Activated T-cell treated with anti-CD3 and anti-CD28 coated beads, Interleukin-2, amount 50 U/mL, for 72 hours (primary cell): ENCODE measurements at regions not wholly inside any gene's neighbourhood (a gene's known extent, or its start where the extent isn't known, plus 50 kb on each side); places are given as distances from the start of the nearest gene placed in this dataset.

Experiments used
- ATAC-seq, 2 donors: fragments of 150-1000 bp; cut with Tn5 transposase; replicated peaks in 1 of 2; 2 replicates each; pipeline ENCODE4 v1.10.0; 2021; ENCODE audit warnings: moderate library complexity in 2 of 2, mild to moderate bottlenecking in 1 of 2
- DNase-seq, 2 donors: peaks; one replicate each; pipeline ENCODE4 v3.0.0; 2021 to 2022; ENCODE audit warnings: mixed read lengths in 1 of 2
- H3K27ac Mint-ChIP-seq: one replicate; pipeline ENCODE4 v1.8.0; 2022; ENCODE audit warnings: mild to moderate bottlenecking, moderate library complexity, mixed read lengths
- H3K27me3 Mint-ChIP-seq: one replicate; pipeline ENCODE4 v1.8.0; 2022; ENCODE audit warnings: low read depth, mixed read lengths
- H3K36me3 Mint-ChIP-seq, 2 donors: one replicate each; pipeline ENCODE4 v1.8.0; 2022; ENCODE audit warnings: mixed read lengths in 2 of 2, mild to moderate bottlenecking in 1 of 2; ENCODE audit not compliant: insufficient read depth in 2 of 2
- H3K4me1 Mint-ChIP-seq: one replicate; pipeline ENCODE4 v1.8.0; 2022; ENCODE audit warnings: low read depth, mixed read lengths
- H3K4me3 Mint-ChIP-seq, 2 donors: one replicate each; pipeline ENCODE4 v1.8.0; 2022; ENCODE audit warnings: mild to moderate bottlenecking in 2 of 2, mixed read lengths in 2 of 2, moderate library complexity in 2 of 2
- H3K9me3 Mint-ChIP-seq, 2 donors: one replicate each; pipeline ENCODE4 v1.8.0; 2022; ENCODE audit warnings: mixed read lengths in 2 of 2

DNA sequence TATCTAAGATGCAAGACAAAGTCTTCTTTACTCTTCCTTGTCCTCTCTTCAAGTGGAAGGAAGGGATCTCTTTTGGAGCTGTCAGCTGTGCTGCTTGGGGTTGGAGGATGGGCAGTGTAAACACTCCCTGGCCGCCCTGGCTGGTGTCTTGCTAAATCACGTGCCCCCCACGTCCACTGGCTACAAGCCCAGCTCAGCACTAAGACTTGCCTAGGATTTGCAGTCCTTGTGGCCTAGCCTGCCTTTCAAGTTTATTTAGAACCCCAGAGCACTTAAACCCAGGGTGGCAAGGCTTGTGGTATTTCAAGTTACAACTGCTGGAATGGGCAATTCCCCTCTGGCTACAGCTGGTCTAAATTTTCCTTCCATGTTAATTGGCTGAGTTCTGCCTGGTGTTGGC, 272.4 kb upstream of the MYO3A start:
- H3K36me3 Mint-ChIP-seq = no peaks in the 10 kb centered on the region
- DNase-seq = no peak
- H3K27me3 Mint-ChIP-seq = no peaks in the 10 kb centered on the region
- no peak overlapping the region for H3K4me3 Mint-ChIP-seq
- no peak for ATAC-seq
- H3K4me1 Mint-ChIP-seq = no peaks in the 10 kb centered on the region
- H3K27ac Mint-ChIP-seq = no peak overlapping the region
- peaks cover 0 to 7% of the 10 kb centered on the region in 2 donors for H3K9me3 Mint-ChIP-seq

DNA sequence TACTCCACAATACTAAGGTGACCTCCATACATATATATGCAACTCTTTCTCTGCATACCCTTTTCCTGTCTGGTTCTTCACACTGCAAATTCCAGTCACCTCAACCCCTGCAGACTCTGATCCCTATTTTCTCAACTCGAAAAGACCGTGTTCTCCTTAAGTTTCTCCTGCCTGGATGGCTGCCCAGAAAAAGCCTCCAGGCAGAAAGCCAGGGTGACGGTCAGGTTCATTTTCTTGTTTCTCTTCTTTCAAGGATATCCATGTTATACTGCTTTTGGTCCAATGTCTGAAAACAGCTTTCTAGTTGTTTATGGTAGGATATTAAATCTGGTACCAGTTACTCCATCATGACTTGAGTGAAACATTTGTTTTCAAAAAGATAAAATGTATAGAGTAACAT, 267.8 kb upstream of the MYO3A start:
- H3K36me3 Mint-ChIP-seq = no peaks in the 10 kb centered on the region
- DNase-seq (no peak), ATAC-seq (no peak)
- H3K27ac Mint-ChIP-seq = no peak overlapping the region
- H3K27me3 Mint-ChIP-seq = no peaks in the 10 kb centered on the region
- H3K9me3 Mint-ChIP-seq = peaks cover 0 to 7% of the 10 kb centered on the region in 2 donors
- no peaks in the 10 kb centered on the region for H3K4me1 Mint-ChIP-seq
- no peak overlapping the region for H3K4me3 Mint-ChIP-seq

DNA sequence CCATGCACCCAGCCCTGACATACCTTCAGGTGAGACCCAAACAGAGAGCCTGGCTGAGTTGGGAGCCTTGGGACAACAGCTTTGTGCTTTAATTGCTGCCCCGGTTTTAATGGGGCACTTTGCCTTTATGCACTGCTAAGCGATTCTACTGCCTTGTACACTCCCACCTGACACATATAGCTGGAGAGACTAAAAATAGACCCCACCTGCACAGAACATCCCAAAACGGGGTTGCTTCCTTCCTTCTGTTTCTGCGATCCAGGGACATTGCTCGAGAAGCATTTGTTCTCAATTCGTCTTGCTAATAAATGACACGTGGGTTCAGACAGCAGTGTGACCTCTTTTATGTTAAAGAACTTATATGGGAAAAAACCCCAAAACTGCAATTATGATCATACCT, 258.8 kb upstream of the MYO3A start:
- Mint-ChIP-seq H3K27me3 (no peaks in the 10 kb centered on the region), H3K27ac (no peak overlapping the region), H3K4me1 (no peaks in the 10 kb centered on the region), H3K9me3 (peaks cover 4% of the 10 kb centered on the region in 2 donors), H3K36me3 (peaks cover 0 to 1% of the 10 kb centered on the region in 2 donors), H3K4me3 (no peak overlapping the region)
- ATAC-seq (no peak), DNase-seq (no peak)

DNA sequence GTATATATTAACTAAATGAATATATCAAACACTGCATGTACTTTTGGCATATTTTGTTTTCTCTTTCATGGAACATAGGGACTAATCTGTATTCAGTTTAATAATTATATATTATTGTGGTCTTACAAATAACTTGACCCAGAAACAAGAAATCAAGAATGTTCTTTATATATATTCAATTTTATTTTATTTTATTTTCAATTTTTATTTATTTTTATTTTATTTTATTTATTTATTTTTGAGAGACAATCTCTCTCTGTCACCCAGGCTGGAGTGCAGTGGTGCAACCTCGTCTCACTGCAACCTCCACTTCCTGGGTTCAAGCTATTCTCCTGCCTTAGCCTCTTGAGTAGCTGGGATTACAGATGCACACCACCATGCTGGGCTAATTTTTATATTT, 258.4 kb upstream of the MYO3A start:
- H3K27ac Mint-ChIP-seq = no peak overlapping the region
- no peak for DNase-seq
- no peaks in the 10 kb centered on the region for H3K27me3 Mint-ChIP-seq
- no peaks in the 10 kb centered on the region for H3K4me1 Mint-ChIP-seq
- H3K4me3 Mint-ChIP-seq = no peak overlapping the region
- peaks cover 0 to 1% of the 10 kb centered on the region in 2 donors for H3K36me3 Mint-ChIP-seq
- peaks cover 4% of the 10 kb centered on the region in 2 donors for H3K9me3 Mint-ChIP-seq
- ATAC-seq = no peak

DNA sequence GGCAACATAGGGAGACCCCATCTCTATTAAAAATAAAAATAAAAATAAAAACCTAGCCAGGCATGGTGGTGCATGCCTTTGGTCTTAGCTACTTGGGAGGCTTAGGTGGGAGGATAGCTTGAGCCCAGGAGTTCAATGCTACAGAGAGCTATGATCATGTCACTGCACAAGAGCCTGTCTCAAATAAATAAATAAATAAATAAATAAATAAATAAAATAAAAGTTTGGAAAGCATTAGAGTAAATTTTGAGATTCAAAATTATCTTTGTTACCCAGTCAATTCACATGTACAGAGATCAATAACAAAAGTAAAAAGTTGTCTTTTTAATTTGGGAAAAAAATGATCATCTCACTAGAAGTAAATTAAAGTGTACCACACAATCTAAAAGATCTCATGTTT, 255.8 kb upstream of the MYO3A start:
- DNase-seq (no peak), ATAC-seq (no peak)
- no peaks in the 10 kb centered on the region for H3K4me1 Mint-ChIP-seq
- H3K27ac Mint-ChIP-seq = no peak overlapping the region
- H3K9me3 Mint-ChIP-seq = peaks cover 4% of the 10 kb centered on the region in 2 donors
- no peak overlapping the region for H3K4me3 Mint-ChIP-seq
- no peaks in the 10 kb centered on the region for H3K27me3 Mint-ChIP-seq
- H3K36me3 Mint-ChIP-seq = peaks cover 0 to 1% of the 10 kb centered on the region in 2 donors

DNA sequence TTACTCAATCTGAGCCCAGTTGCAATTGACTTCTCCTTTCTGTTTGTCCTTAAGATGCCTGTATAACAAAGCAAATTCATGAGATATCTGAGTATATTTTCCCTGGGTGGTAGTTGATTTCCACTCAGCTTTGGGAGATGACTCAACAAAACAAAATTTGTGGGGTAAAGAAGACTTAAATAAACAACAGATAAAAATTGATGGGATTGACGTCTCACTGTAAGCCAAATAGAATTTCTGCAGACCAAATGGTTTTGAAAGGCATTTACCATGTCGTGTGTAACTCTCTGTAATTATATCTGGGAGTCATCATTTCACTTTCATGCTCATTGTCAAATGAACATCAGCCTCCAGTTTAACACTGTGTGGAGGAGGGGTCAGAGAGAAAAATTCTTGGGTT, 255.4 kb upstream of the MYO3A start:
- no peak for DNase-seq
- Mint-ChIP-seq H3K36me3 (peaks cover 0 to 1% of the 10 kb centered on the region in 2 donors), H3K9me3 (peaks cover 4% of the 10 kb centered on the region in 2 donors), H3K27me3 (no peaks in the 10 kb centered on the region), H3K4me1 (no peaks in the 10 kb centered on the region), H3K27ac (no peak overlapping the region), H3K4me3 (no peak overlapping the region)
- no peak for ATAC-seq

DNA sequence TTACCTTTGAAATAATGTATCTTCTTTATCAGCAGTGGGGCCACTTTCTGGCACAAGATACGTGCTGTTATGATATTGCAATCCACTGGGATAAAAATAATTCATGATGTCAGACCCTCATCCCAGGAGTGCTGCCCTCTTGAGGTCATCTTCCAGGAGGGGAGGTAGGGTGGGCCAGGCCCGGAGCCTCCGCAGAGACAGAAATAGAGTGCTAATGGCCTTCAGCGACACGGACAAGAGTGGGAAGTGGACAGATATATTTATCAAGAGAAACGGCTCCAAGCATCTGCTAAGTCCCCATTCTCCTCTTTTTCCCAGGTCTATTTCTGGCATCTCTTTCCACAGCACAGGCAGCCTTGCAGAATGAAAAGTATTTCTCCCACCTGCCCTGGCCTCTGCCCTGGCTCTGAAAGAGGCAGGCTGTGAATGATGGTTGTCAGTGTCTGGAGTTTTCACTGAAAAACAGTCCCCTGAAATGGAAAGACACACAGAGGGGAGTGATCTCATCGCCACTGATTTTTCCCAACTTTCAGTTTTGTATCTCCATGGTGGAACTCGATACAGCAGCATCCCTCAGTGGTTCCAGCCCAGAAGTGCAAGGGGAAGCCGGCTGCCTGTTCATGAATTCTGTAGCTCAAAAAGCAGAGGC, 251.7 kb upstream of the MYO3A start:
- Mint-ChIP-seq H3K36me3 (no peaks in the 10 kb centered on the region), H3K9me3 (no peaks in the 10 kb centered on the region), H3K4me3 (no peak overlapping the region), H3K27ac (no peak overlapping the region), H3K27me3 (no peaks in the 10 kb centered on the region), H3K4me1 (no peaks in the 10 kb centered on the region)
- ATAC-seq (no peak), DNase-seq (no peak)

DNA sequence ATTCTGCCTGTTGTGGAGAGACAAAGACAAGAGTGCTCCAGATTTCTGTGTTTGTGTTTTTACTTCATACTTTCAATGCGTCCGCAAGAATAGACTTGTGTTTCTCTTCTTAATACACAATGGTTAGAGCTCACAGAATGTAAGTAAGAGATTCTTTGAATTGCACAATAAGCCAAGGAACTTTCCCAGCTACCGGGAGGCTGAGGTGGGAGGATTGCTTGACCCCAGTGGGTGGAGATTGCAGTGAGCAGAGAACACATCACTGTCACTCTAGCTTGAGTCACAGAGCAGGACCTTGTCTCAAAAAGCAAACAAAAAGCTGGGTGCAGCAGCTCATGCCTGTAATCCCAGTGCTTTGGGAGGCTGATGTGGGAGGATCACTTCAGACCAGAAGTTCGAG, 250.7 kb upstream of the MYO3A start:
- Mint-ChIP-seq H3K27me3 (no peaks in the 10 kb centered on the region), H3K4me3 (no peak overlapping the region), H3K27ac (no peak overlapping the region), H3K4me1 (no peaks in the 10 kb centered on the region), H3K9me3 (no peaks in the 10 kb centered on the region), H3K36me3 (no peaks in the 10 kb centered on the region)
- ATAC-seq (no peak), DNase-seq (no peak)

DNA sequence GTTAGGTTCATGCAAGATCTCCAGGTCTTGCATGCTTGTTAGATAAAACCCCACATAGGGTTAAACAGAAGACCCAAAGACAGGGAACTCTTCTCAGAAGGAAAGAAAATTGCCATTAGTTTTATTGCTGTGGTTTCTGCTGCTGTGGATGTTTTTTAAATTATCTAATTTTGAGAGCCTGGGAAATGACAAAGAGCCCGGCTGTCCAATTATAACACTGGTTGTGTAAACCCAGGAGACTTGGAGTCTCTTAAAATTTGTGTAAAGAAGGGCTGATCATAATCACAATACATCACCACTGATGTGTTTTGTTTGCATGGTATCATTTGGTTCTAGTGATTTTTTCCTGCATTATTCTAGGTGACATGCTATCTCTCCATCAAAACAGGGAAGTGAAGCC, 246.5 kb upstream of the MYO3A start:
- no peaks in the 10 kb centered on the region for H3K9me3 Mint-ChIP-seq
- H3K4me1 Mint-ChIP-seq = no peaks in the 10 kb centered on the region
- H3K27me3 Mint-ChIP-seq = no peaks in the 10 kb centered on the region
- H3K4me3 Mint-ChIP-seq = no peak overlapping the region
- no peak overlapping the region for H3K27ac Mint-ChIP-seq
- no peaks in the 10 kb centered on the region for H3K36me3 Mint-ChIP-seq
- ATAC-seq = no peak
- no peak for DNase-seq

DNA sequence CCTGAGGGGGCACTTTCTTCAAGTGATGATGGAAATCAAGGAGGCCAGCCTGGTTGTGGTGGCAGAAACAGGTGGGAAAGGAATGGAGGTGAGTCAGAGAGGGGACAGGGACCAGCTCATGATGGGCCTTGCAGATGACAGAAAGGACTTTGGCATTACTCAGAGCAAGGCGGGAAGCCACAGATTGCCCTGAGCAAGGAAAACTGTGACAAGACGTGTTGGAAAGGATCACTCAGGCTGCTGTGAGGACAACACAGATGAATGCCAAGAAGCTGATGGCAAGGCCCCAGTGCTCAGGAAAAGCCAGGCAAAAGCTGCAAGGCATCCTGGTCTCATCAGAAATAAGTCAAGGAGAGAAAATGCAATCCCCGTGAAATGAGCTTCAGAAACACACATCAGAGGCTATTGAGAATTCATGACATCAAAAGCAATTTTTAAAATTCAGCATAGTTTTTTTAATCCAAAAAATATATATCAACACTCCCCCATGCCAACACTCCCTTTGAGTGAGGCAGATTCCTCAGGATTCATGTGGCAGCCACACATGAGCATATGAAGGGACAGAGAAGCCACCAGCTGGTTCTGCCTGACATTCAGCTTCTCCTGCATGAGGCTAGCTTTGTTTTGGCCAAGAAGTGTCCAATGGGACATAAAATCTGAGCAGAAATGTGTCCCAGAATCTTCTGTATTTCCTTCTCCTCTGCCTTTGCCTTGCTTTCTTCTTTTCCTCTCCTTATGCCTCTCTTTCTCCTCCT, 244.5 kb upstream of the MYO3A start:
- Mint-ChIP-seq H3K9me3 (no peaks in the 10 kb centered on the region), H3K27ac (no peak overlapping the region), H3K36me3 (no peaks in the 10 kb centered on the region), H3K4me1 (no peaks in the 10 kb centered on the region), H3K4me3 (no peak overlapping the region), H3K27me3 (no peaks in the 10 kb centered on the region)
- ATAC-seq (no peak), DNase-seq (no peak)

DNA sequence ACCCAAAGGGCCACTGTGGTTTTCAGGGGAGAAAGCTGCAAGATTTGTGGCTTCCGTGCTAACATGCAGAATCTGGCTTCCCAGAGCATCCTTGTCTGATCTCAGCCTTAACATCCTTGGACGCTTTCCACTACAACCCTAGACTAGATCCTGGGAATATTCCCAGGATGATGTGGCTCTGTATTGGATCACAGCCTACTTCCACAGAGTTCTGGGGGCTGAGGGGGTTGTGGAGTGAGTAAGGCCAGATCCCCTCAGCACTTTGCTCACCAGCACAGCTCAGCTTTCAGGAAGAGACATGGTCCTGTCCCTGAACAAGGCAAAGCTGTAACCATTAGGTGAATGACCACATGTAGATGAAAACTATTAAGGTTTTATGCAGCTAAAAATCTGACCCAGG, 241.3 kb upstream of the MYO3A start:
- ATAC-seq (no peak), DNase-seq (no peak)
- Mint-ChIP-seq H3K27ac (no peak overlapping the region), H3K27me3 (peaks cover 10% of the 10 kb centered on the region), H3K4me3 (no peak overlapping the region), H3K4me1 (no peaks in the 10 kb centered on the region), H3K36me3 (no peaks in the 10 kb centered on the region), H3K9me3 (no peaks in the 10 kb centered on the region)

DNA sequence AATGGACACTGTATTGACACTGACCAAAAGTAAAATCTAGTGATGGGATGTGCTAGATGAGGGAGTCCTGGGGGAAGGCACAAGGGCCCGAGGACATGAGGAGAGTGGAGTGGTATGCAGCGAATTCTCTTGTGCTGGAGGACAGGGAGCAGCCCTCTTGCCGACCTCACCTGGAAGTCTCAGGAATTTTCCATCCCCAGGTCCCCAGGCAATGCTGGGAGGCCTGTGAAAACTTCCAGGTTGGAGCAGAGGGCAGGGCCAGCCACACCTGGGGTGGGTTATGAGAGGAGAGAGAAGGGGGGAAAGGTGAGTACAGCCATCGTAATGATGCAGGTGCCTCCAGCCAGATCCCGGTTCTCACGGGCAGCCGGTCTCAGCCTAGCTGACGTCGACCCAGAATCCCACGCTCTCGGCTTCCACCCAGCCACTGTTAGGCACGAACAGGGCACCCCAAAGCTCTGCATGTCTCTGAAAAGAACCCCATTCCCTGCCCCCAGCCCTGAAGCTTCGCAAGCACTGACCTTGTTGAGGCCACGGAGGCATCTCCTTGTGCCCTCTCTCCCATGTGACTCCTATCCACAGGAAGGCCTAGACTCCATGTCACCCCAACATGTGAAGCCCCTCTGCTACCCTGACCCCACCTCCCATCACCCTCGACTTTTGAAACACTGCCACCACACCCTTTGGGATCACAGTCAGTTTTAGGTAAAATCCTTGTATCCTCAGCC, 239.7 kb upstream of the MYO3A start:
- H3K4me3 Mint-ChIP-seq = no peak overlapping the region
- no peaks in the 10 kb centered on the region for H3K9me3 Mint-ChIP-seq
- no peak for DNase-seq
- no peak for ATAC-seq
- no peak overlapping the region for H3K27ac Mint-ChIP-seq
- H3K4me1 Mint-ChIP-seq = no peaks in the 10 kb centered on the region
- peaks cover 10% of the 10 kb centered on the region for H3K27me3 Mint-ChIP-seq
- H3K36me3 Mint-ChIP-seq = no peaks in the 10 kb centered on the region

DNA sequence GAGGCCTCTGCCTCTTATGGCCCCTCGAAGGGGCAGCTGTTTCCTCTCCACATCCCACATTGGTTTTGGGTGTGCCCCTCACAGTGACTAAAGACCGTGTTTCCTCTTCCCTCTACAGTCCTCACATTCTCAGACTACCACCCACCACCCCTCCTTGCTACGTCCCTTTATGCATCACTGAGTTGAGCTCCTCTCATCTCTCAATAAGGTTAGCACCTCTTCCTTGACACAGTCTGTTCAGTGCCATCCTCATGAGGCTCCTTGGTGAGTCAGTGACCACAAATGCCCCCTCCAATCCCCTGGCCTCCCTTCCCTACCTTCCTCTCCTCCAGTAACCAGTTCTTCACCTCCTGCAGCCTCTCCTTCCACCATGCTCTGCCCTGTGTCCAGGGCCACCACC, 239.1 kb upstream of the MYO3A start:
- Mint-ChIP-seq H3K4me3 (no peak overlapping the region), H3K36me3 (no peaks in the 10 kb centered on the region), H3K27me3 (peaks cover 10% of the 10 kb centered on the region), H3K4me1 (no peaks in the 10 kb centered on the region), H3K27ac (no peak overlapping the region), H3K9me3 (no peaks in the 10 kb centered on the region)
- DNase-seq (no peak), ATAC-seq (no peak)
